Ascending aorta (tissue), 2 donors: ENCODE measurements at regions not wholly inside any gene's neighbourhood (a gene's known extent, or its start where the extent isn't known, plus 50 kb on each side); places are given as distances from the start of the nearest gene placed in this dataset.
A peak's percentile ranks its signal among the peaks of the same experiment; 100 is the strongest.

Experiments
- DNase-seq, 2 donors: peaks; one replicate each; pipeline ENCODE4 v3.0.0-alpha.2; 2019; ENCODE audit warnings: low spot score in 2 of 2
- H3K27ac ChIP-seq, 2 donors: fragments of 200-600 bp; sonication (generic); one replicate each; pipeline ENCODE4 v1.5.1; 2016 to 2017; ENCODE audit warnings: mild to moderate bottlenecking in 1 of 2
- H3K27me3 ChIP-seq: fragments of 200-600 bp; sonication (generic); one replicate; pipeline ENCODE4 v1.5.1; 2017
- H3K36me3 ChIP-seq, 2 donors: fragments of 200-600 bp; sonication (generic); one replicate each; pipeline ENCODE4 v1.5.1; 2016
- H3K4me1 ChIP-seq, 2 donors: fragments of 200-600 bp; sonication (generic); one replicate each; pipeline ENCODE4 v1.5.1; 2016 to 2017; ENCODE audit warnings: mild to moderate bottlenecking in 1 of 2
- H3K4me3 ChIP-seq, 2 donors: fragments of 200-600 bp; sonication (generic); one replicate each; pipeline ENCODE4 v1.5.1; 2016 to 2017; ENCODE audit warnings: mild to moderate bottlenecking in 1 of 2
- H3K9me3 ChIP-seq, 2 donors: fragments of 200-600 bp; sonication (generic); one replicate each; pipeline ENCODE4 v1.5.1; 2016
- CTCF ChIP-seq, 3 experiments: fragments of 200-600 bp in 2 of 3; fragments of 450-650 bp in 1 of 3; sonication (generic) in 2 of 3; IDR thresholded peaks; one replicate each; pipeline ENCODE4 v1.5.1; 2016 to 2019; ENCODE audit warnings: antibody characterized with exemption in 3 of 3, mild to moderate bottlenecking in 1 of 3, moderate library complexity in 1 of 3
- intact Hi-C: fragments of 100-400 bp; cut with DNase I; formaldehyde crosslinking; loops from one replicate; pipeline ENCODE4 v1.15.1; 2023

GRCh38 chr12:64998371-64999147, 122.5 kb downstream of the WIF1 start:
- H3K27ac ChIP-seq: peak overlapping the region in 1 of 2 donors; percentile 4
- no peaks in the 10 kb centered on the region for H3K9me3 ChIP-seq
- DNase-seq: no peak
- peaks cover 0 to 3% of the 10 kb centered on the region in 2 donors for H3K4me1 ChIP-seq
- H3K27me3 ChIP-seq: no peaks in the 10 kb centered on the region
- no peak overlapping the region for H3K4me3 ChIP-seq
- no peak for TF ChIP-seq CTCF (IDR thresholded peaks at IDR 0.05)
- intact Hi-C loops: no loop called here
- no peaks in the 10 kb centered on the region for H3K36me3 ChIP-seq

GRCh38 chr12:64999148-64999425, 122.0 kb downstream of the WIF1 start:
- intact Hi-C loops: no loop called here

More at GRCh38 chr12:64999148-64999425, 122.0 kb downstream of the WIF1 start:
- no peak for TF ChIP-seq CTCF (IDR thresholded peaks at IDR 0.05)
- DNase-seq: no peak
- no peak overlapping the region for H3K4me3 ChIP-seq
- H3K36me3 ChIP-seq: no peaks in the 10 kb centered on the region
- no peaks in the 10 kb centered on the region for H3K9me3 ChIP-seq
- no peaks in the 10 kb centered on the region for H3K27me3 ChIP-seq
- H3K27ac ChIP-seq: no peak overlapping the region
- peaks cover 0 to 3% of the 10 kb centered on the region in 2 donors for H3K4me1 ChIP-seq
